Medulla oblongata (tissue), 1 donor: ENCODE measurements at regions not wholly inside any gene's neighbourhood (a gene's known extent, or its start where the extent isn't known, plus 50 kb on each side); places are given as distances from the start of the nearest gene placed in this dataset.

ENCODE experiments used
- DNase-seq: peaks from one replicate; pipeline ENCODE4 v3.0.0-alpha.2; 2015; ENCODE audit errors: extremely low spot score

DNA sequence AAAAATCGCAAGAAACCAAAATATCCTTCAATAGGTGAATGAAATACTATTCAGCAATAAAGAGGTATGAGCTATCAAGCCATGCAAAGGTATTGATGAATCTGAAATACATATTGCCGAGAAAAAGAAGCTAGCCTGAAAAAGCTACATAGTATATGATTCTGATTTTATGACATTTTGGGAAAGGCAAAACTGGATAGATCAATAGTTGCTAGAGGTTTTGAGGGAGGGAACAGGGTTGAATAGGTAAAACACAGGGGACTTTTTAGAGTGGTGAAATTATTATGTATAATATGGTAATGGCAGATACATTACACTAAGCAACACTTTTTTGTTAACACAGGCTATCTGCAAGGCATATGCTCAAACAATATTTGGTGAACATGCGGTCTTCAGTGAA is 327.6 kb upstream of the ADAMTSL1 start:
- no peak for DNase-seq

GRCh38 chr9:18149471-18150011 is 324.4 kb upstream of the ADAMTSL1 start:
- no peak for DNase-seq

DNA sequence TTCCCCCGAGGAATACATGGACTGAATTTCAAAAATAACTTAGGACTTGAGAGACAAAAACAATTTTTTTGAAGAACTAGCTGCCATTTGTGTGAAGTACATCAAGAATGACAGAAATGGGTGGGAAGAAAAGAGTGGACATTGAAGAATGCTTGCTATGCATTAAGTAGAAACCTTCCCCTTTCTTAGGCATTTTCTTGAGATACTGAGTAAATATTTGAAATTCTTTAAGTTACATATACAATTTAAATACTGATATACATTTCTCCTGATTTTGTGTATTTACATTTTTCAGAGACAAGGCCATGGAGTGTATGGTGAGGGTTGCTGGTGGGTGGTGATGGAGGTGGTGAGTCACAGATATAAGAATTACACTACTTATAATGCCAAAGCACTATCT is 319.3 kb upstream of the ADAMTSL1 start:
- no peak for DNase-seq

DNA sequence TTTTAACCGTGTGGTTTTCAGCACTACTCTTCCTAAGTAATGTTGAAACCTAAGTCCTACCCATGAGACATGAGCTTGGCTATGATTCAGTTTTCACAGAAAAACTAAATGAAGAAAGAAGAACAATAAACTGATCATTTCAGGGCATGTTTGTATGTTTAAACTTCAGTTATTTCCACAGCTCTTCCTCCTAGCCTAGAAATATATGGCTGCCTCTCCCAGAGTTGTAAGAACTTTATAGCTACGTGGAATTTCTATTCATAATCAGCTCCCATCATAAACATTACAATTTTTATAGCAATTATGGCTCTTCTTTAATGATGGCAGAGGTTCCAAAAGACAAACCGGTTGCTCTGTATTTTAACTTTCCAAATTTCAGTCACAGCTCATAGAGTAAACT is 314.7 kb upstream of the ADAMTSL1 start:
- DNase-seq: no peak

GRCh38 chr9:18163146-18163545 is 310.8 kb upstream of the ADAMTSL1 start:
- no peak for DNase-seq

- DNase-seq: no peak
These were observed 306.2 kb upstream of the ADAMTSL1 start for GRCh38 chr9:18167733-18168132.

DNA sequence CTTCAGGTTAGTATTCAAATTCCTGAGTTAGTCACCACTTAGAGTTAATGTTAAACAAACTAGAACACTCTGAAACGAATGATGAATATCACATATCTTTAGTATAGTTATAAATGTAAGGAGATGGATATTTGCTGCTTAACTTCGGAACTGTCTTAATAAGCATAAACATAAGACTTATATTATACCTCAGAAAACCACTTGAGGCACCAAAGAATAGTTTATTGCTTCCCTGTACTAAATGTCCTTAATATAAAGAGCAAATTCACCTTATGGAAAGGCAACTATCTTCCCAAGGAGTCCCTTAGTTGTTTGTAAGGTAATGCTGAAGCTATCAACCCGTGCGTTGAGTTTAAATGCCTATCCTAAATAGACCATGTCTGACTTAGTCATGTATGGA is 300.0 kb upstream of the ADAMTSL1 start:
- no peak for DNase-seq

- no peak for DNase-seq
These were observed 291.3 kb upstream of the ADAMTSL1 start for GRCh38 chr9:18182636-18183035.

DNA sequence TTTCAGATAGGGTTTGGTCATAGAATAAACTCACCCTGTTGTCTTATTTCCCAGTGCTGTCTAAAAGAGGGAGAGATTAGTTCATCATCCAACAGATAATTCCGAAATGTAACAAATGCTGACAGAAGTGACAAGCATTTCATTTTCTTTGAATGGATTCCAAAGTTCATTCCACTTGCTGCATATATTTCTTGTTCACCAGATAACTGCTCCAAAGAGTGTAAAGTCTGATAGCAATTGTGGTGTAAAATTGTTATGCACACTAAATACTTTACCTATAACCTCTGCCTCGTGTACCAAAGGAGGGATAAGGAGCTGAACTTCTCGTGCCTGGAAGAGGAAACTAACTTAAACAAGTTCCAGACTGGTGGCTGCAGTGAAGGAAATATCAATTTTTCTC is 290.0 kb upstream of the ADAMTSL1 start:
- DNase-seq: no peak

DNA sequence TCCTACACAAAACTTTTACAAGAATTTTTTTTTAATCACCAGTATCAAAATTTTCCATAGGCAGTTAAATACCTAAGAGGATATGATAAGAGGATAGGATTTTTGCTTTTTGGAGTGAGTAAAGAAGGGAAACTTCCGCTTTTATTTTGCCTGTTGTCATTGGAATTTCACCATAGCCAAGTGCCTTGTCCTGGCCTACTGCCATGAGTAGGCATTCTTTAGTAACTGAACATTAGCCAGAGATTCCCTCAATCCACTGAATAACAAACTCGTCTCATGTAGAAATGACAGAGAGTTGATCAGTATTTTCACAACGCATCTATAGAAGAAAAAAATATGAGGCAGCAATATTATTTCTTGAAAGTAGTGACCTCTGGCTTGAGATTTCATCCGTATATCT is 289.6 kb upstream of the ADAMTSL1 start:
- DNase-seq: no peak

DNA sequence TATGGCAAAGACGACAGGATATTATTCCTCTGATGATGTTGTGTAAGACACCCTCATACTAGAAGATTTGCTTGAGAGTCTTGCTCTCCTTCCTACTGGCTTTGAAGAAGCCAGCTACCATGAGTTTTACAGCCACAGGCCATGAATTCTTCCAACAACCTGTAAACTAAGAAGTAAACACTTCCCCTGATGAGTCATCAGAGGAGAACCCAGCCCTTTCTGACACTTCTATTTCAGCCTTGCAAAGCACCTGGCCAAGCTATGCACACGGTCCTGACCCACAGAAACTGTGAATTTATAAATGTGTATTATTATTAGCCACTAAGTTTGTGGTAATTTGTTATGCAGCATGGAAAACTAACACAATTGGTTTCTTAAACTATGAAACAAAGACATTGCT is 288.8 kb upstream of the ADAMTSL1 start:
- DNase-seq: no peak

GRCh38 chr9:18188971-18189370 is 285.0 kb upstream of the ADAMTSL1 start:
- no peak for DNase-seq

- DNase-seq: no peak
These were observed 283.9 kb upstream of the ADAMTSL1 start for GRCh38 chr9:18189871-18190670.

- DNase-seq: no peak
These were observed 283.1 kb upstream of the ADAMTSL1 start for GRCh38 chr9:18190671-18191374.

DNA sequence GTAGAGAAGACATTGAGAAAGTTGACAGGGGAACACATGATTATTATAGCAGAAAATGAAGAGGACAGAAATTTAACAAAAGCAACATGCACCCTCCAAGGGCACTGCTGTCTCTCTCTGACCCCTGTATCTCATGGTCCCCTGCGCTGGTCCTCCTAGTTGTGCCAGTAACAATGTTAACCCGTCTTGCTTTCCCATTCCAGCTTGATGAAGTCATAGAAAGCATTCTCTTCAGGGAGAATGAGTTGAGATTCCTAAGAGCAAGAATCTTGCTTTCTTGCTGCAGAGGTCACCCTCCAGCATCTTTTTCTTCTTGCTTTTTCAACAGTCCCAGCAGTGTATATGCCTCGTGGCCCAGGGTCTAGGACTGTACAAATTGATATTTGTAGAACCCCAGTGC is 279.6 kb upstream of the ADAMTSL1 start:
- no peak for DNase-seq

- DNase-seq: no peak
These were observed 278.7 kb upstream of the ADAMTSL1 start for GRCh38 chr9:18195223-18195622.

DNA sequence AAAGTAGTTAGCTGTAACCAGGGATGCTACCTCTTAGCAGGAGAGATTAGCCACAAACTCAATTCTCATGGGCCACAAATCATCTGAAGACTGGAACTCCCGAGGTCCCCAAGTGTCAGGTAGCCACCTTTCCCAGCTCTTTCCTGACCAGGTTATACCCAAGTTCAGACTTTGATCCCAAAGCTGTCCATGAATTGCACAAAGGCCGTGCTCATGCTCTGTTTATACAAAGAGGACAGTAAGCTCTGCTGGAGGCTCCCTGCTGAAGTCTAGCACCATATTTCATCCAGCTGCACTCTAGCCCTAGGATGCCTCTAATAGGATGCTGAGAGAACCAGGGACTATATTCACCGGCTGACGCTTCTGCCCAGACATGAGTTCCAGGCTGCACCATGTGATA is 271.0 kb upstream of the ADAMTSL1 start:
- no peak for DNase-seq

GRCh38 chr9:18207735-18208134 is 266.2 kb upstream of the ADAMTSL1 start:
- no peak for DNase-seq

- peak; percentile 45 for DNase-seq
These were observed 265.5 kb upstream of the ADAMTSL1 start for GRCh38 chr9:18208166-18209059.

DNA sequence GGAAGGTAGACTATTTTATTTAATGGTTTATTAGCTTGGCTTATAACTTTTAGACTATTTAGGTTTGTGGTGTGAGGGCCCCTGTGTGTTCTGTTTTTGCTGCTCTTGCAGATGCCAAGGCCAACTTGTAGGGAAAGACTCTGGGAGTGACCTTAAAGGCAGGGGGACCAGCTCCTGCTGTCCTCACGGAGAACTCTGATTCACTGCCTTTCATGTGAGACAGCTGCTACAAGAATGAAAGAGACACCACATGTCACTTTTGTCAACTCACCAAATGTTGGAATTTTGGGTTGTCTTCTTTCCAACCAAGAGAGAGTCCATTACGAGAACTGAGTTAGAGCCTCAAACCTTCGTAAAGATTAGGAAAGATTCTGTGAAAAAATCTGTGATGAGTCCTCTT is 258.3 kb upstream of the ADAMTSL1 start:
- DNase-seq: no peak

DNA sequence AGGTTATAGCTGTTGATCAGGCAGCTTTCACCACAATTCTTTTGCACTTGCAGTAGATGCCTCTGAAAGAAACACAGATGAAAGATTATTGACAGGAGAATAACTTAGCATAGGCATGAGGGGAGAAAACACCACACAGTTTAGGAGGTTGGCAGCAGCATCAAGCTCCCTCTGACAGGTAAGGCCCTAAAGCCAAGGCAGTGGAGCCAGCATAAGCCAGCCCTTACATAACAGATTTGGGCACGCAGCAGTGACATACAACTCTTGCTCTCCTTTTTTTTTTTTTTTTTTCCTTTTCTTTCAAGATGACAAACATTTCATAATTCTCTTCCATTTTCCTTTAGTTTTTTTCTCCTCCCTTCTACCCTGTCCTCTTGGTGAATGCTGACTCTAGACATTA is 257.6 kb upstream of the ADAMTSL1 start:
- no peak for DNase-seq

- no peak for DNase-seq
These were observed 245.9 kb upstream of the ADAMTSL1 start for GRCh38 chr9:18228101-18228500.
